H9 (cell line): ENCODE measurements at regions not wholly inside any gene's neighbourhood (a gene's known extent, or its start where the extent isn't known, plus 50 kb on each side); places are given as distances from the start of the nearest gene placed in this dataset.

Experiments
- DNase-seq: peaks from one replicate; pipeline ENCODE4 v3.0.0-alpha.2; 2017
- H2AFZ ChIP-seq: one replicate; pipeline ENCODE4 v1.6.1; 2013; ENCODE audit warnings: mild to moderate bottlenecking, low read length, control low read depth, moderate library complexity
- H2AK5ac ChIP-seq: 2 replicates; pipeline ENCODE4 v1.6.1; 2013; ENCODE audit warnings: low read length, control low read depth, mixed read lengths; ENCODE audit not compliant: insufficient read length
- H2BK120ac ChIP-seq: one replicate; pipeline ENCODE4 v1.6.1; 2013; ENCODE audit warnings: low read depth, mild to moderate bottlenecking, low read length, control low read depth, inconsistent platforms; ENCODE audit not compliant: poor library complexity, severe bottlenecking
- H2BK12ac ChIP-seq: 2 replicates; pipeline ENCODE4 v1.6.1; 2013; ENCODE audit warnings: low read length, control low read depth, mixed read lengths, low read depth; ENCODE audit not compliant: insufficient read length
- H2BK15ac ChIP-seq: 2 replicates; pipeline ENCODE4 v1.6.1; 2013; ENCODE audit warnings: low read depth, low read length, control low read depth
- H2BK20ac ChIP-seq: one replicate; pipeline ENCODE4 v1.6.1; 2013; ENCODE audit warnings: low read depth, mild to moderate bottlenecking, low read length, control low read depth, inconsistent platforms; ENCODE audit not compliant: poor library complexity, severe bottlenecking
- H2BK5ac ChIP-seq: 2 replicates; pipeline ENCODE4 v1.6.1; 2013; ENCODE audit warnings: low read length, control low read depth, mixed read lengths; ENCODE audit not compliant: insufficient read length
- H3K14ac ChIP-seq: 2 replicates; pipeline ENCODE4 v1.6.1; 2013; ENCODE audit warnings: low read length, control low read depth; ENCODE audit not compliant: insufficient read depth
- H3K18ac ChIP-seq: 2 replicates; pipeline ENCODE4 v1.6.1; 2013; ENCODE audit warnings: low read depth, mild to moderate bottlenecking, mixed read lengths, low read length, control low read depth; ENCODE audit not compliant: insufficient read length
- H3K23ac ChIP-seq: 2 replicates; pipeline ENCODE4 v1.6.1; 2013; ENCODE audit warnings: low read length, control low read depth, mixed read lengths, low read depth; ENCODE audit not compliant: insufficient read length
- H3K23me2 ChIP-seq: 2 replicates; pipeline ENCODE4 v1.6.1; 2013; ENCODE audit warnings: low read depth, mild to moderate bottlenecking, mixed read lengths, low read length, control low read depth; ENCODE audit not compliant: insufficient read length, poor library complexity, severe bottlenecking
- H3K27ac ChIP-seq: 2 replicates; pipeline ENCODE4 v1.5.1; 2013; ENCODE audit warnings: low read length, control low read depth, mixed read lengths, low read depth; ENCODE audit not compliant: insufficient read length
- H3K27me3 ChIP-seq: 2 replicates; pipeline ENCODE4 v1.6.1; 2013; ENCODE audit warnings: low read length, control low read depth, inconsistent platforms; ENCODE audit not compliant: insufficient read depth
- H3K4ac ChIP-seq: 2 replicates; pipeline ENCODE4 v1.6.1; 2013; ENCODE audit warnings: low read depth, mild to moderate bottlenecking, control low read depth, inconsistent platforms, low read length, moderate library complexity
- H3K4me1 ChIP-seq: 2 replicates; pipeline ENCODE4 v1.6.1; 2013; ENCODE audit warnings: low read length, control low read depth, inconsistent platforms; ENCODE audit not compliant: insufficient read depth
- H3K4me2 ChIP-seq: 2 replicates; pipeline ENCODE4 v1.6.1; 2013; ENCODE audit warnings: low read length, control low read depth, mixed read lengths; ENCODE audit not compliant: insufficient read length, insufficient read depth
- H3K56ac ChIP-seq: 2 replicates; pipeline ENCODE4 v1.6.1; 2013; ENCODE audit warnings: low read depth, mild to moderate bottlenecking, mixed read lengths, low read length, control low read depth; ENCODE audit not compliant: insufficient read length
- H3K79me1 ChIP-seq: 2 replicates; pipeline ENCODE4 v1.6.1; 2013; ENCODE audit warnings: low read depth, mild to moderate bottlenecking, moderate library complexity, low read length, control low read depth, inconsistent platforms; ENCODE audit not compliant: insufficient read depth, poor library complexity, severe bottlenecking
- H3K79me2 ChIP-seq: 2 replicates; pipeline ENCODE4 v1.6.1; 2013; ENCODE audit warnings: low read length, control low read depth, inconsistent platforms; ENCODE audit not compliant: insufficient read depth
- H3K9ac ChIP-seq: 2 replicates; pipeline ENCODE4 v1.6.1; 2013; ENCODE audit warnings: low read length, control low read depth, mixed read lengths; ENCODE audit not compliant: insufficient read length; ENCODE audit errors: extremely low read depth
- H3K9me3 ChIP-seq: one replicate; pipeline ENCODE4 v1.6.1; 2013; ENCODE audit warnings: low read depth, low read length, inconsistent platforms; ENCODE audit not compliant: control insufficient read depth
- H3T11ph ChIP-seq: one replicate; pipeline ENCODE4 v1.6.1; 2013; ENCODE audit warnings: mild to moderate bottlenecking, low read length, control low read depth, inconsistent platforms
- H4K20me1 ChIP-seq: one replicate; pipeline ENCODE4 v1.6.1; 2013; ENCODE audit not compliant: control insufficient read depth, insufficient read length, insufficient read depth
- H4K5ac ChIP-seq: 2 replicates; pipeline ENCODE4 v1.6.1; 2013; ENCODE audit warnings: low read depth, mild to moderate bottlenecking, mixed read lengths, low read length, control low read depth; ENCODE audit not compliant: insufficient read length
- H4K8ac ChIP-seq: replicated peaks from 2 replicates; pipeline ENCODE4 v1.6.1; 2013; ENCODE audit warnings: low read length, control low read depth, mixed read lengths, low read depth; ENCODE audit not compliant: insufficient read length
- H4K91ac ChIP-seq: 2 replicates; pipeline ENCODE4 v1.6.1; 2013; ENCODE audit warnings: low read depth, mild to moderate bottlenecking, moderate library complexity, mixed read lengths, low read length, control low read depth; ENCODE audit not compliant: insufficient read length
- H3K27ac Mint-ChIP-seq, 3 experiments: 2 replicates in 2 of 3; 3 replicates in 1 of 3; pipeline ENCODE4 v1.8.0; 2020 to 2021; ENCODE audit warnings: mixed read lengths in 3 of 3, mild to moderate bottlenecking in 1 of 3, moderate library complexity in 1 of 3
- H3K27me3 Mint-ChIP-seq: 2 replicates; pipeline ENCODE4 v1.8.0; 2021; ENCODE audit warnings: low read depth, mild to moderate bottlenecking, moderate library complexity, mixed read lengths
- H3K36me3 Mint-ChIP-seq, 3 experiments: 2 replicates in 2 of 3; 3 replicates in 1 of 3; pipeline ENCODE4 v1.8.0; 2020 to 2021; ENCODE audit warnings: low read depth in 3 of 3, mixed read lengths in 3 of 3; ENCODE audit not compliant: insufficient read depth in 1 of 3
- H3K4me1 Mint-ChIP-seq, 2 experiments: 2 replicates each; pipeline ENCODE4 v1.8.0; 2020; ENCODE audit warnings: mixed read lengths in 2 of 2
- H3K4me3 Mint-ChIP-seq, 2 experiments: 2 replicates in 1 of 2; 3 replicates in 1 of 2; pipeline ENCODE4 v1.8.0; 2020 to 2021; ENCODE audit warnings: mild to moderate bottlenecking in 2 of 2, mixed read lengths in 2 of 2, moderate library complexity in 1 of 2
- H3K9me3 Mint-ChIP-seq, 2 experiments: 2 replicates in 1 of 2; 3 replicates in 1 of 2; pipeline ENCODE4 v1.8.0; 2020; ENCODE audit warnings: mild to moderate bottlenecking in 2 of 2, mixed read lengths in 2 of 2, moderate library complexity in 1 of 2
- CTCF ChIP-seq: fragments of 200-600 bp; sonication (generic); conservative IDR thresholded peaks from 3 replicates; pipeline ENCODE4 v1.8.0; 2021; ENCODE audit warnings: antibody characterized with exemption, mild to moderate bottlenecking
- WGBS: extraction: QIAGEN DNeasy Blood & Tissue Kit; methylation state at CpG from one replicate; pipeline ENCODE4 v1.1.7; 2013; ENCODE audit warnings: missing lambda C conversion rate, low lambda C conversion rate, mixed read lengths; ENCODE audit not compliant: insufficient read length; ENCODE audit errors: extremely low coverage; 5-methylcytosine and 5-hydroxymethylcytosine counted together

GRCh38 chr22:44391481-44392445 lies 79.0 kb upstream of the SHISAL1 start:
- Histone ChIP-seq H3K4me2 (no peak overlapping the region), H3K27me3 (no peaks in the 10 kb centered on the region), H2BK20ac (no peak overlapping the region), H2BK12ac (no peak overlapping the region), H4K5ac (no peak overlapping the region), H3K14ac (no peak overlapping the region; the same call in 1 of the 2 replicates), H3K9ac (no peak overlapping the region), H3K23me2 (no peaks in the 10 kb centered on the region), H2BK5ac (no peak overlapping the region), H3K27ac (no peak overlapping the region), H2BK15ac (no peak overlapping the region), H3T11ph (no peak overlapping the region), H3K79me2 (no peaks in the 10 kb centered on the region), H3K18ac (no peak overlapping the region), H4K91ac (no peak overlapping the region), H3K23ac (no peak overlapping the region), H3K9me3 (no peaks in the 10 kb centered on the region), H2AK5ac (no peak overlapping the region), H2BK120ac (no peak overlapping the region), H3K4ac (no peak overlapping the region), H3K4me1 (no peaks in the 10 kb centered on the region), H4K8ac (no peak overlapping the region), H4K20me1 (no peaks in the 10 kb centered on the region), H2AFZ (no peak overlapping the region), H3K79me1 (no peaks in the 10 kb centered on the region), H3K56ac (no peak overlapping the region)
- peaks cover 7% of the 10 kb centered on the region for H3K27me3 Mint-ChIP-seq
- peak overlapping the region in 2 of 3 experiments; percentile 35 to 63; a peak in 1 of 7 replicates for H3K27ac Mint-ChIP-seq
- no peaks in the 10 kb centered on the region; a peak in 1 of 5 replicates for H3K9me3 Mint-ChIP-seq
- H3K4me1 Mint-ChIP-seq = peaks cover 11 to 25% of the 10 kb centered on the region in 2 experiments
- DNase-seq = peak; percentile 35
- H3K36me3 Mint-ChIP-seq = no peaks in the 10 kb centered on the region
- no peak for TF ChIP-seq CTCF
- no CpG with 5 or more reads among the region's 23 CpGs for WGBS
- peak overlapping the region in 1 of 2 experiments; percentile 43; a peak in 1 of 5 replicates for H3K4me3 Mint-ChIP-seq
